ENCODE measurements at regions not wholly inside any gene's neighbourhood (a gene's known extent, or its start where the extent isn't known, plus 50 kb on each side); places are given as distances from the start of the nearest gene placed in this dataset.
"Not testable (repeated sequence)": the region's sequence is repeated elsewhere in the genome, so short reads cannot be mapped to it uniquely, and the experiment has no call there.

DNA sequence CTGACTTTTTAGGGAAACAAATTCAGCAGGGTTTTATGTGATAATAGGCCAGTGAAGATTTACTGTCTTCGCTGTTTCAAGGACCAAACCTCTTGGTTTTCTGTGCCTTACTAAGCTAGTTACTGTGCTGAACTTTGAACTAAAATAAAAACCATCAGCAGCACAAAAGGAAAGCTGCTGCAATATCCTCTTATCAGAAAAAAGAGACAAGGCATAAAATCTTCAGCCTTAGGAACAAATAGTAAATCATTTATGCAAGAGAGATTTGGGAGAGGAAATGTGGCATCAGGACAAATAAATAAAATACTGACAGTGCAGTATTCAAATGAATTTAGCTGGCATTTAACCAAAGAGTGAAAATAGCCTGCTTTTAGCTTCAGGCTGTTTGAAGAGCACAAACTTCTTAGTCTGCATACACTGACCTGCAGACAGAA lies 64.1 kb upstream of the EHBP1 start:
- H3K9me3 ChIP-seq (ENCODE audit: insufficient read depth, low read depth, low read length) = no peaks in the 10 kb centered on the region
- FAIRE-seq (no peak), DNase-seq (ENCODE audit: low read depth) (no peak)
- no peak overlapping the region for H2AFZ ChIP-seq (ENCODE audit: low read depth, low read length)
- no peaks in the 10 kb centered on the region for H3K79me2 ChIP-seq (ENCODE audit: insufficient read depth, low read length)
- no peaks in the 10 kb centered on the region for H4K20me1 ChIP-seq (ENCODE audit: insufficient read depth, low read length)
- H3K27ac ChIP-seq (ENCODE audit: low read depth, low read length) = no peak overlapping the region
- no peak overlapping the region for H3K4me3 ChIP-seq (ENCODE audit: insufficient read depth, low read depth, low read length)
- Mint-ChIP-seq H3K4me1 (ENCODE audit: low read depth, unreplicated experiment) (no peaks in the 10 kb centered on the region), H3K9me3 (ENCODE audit: unreplicated experiment) (peaks cover 2% of the 10 kb centered on the region), H3K4me3 (ENCODE audit: unreplicated experiment) (no peak overlapping the region), H3K27me3 (ENCODE audit: low read depth, unreplicated experiment) (no peaks in the 10 kb centered on the region), H3K27ac (ENCODE audit: unreplicated experiment) (no peak overlapping the region), H3K36me3 (ENCODE audit: low read depth, unreplicated experiment) (no peaks in the 10 kb centered on the region)
- no peaks in the 10 kb centered on the region for H3K36me3 ChIP-seq (ENCODE audit: insufficient read depth, low read length)
- H3K27me3 ChIP-seq (ENCODE audit: insufficient read depth, low read length) = no peaks in the 10 kb centered on the region
- H3K4me1 ChIP-seq (ENCODE audit: insufficient read depth, low read length) = no peaks in the 10 kb centered on the region
- H3K4me2 ChIP-seq (ENCODE audit: low read length) = no peak overlapping the region
- no peak overlapping the region for H3K9ac ChIP-seq (ENCODE audit: low read length)
- TF ChIP-seq, protein P1, sequence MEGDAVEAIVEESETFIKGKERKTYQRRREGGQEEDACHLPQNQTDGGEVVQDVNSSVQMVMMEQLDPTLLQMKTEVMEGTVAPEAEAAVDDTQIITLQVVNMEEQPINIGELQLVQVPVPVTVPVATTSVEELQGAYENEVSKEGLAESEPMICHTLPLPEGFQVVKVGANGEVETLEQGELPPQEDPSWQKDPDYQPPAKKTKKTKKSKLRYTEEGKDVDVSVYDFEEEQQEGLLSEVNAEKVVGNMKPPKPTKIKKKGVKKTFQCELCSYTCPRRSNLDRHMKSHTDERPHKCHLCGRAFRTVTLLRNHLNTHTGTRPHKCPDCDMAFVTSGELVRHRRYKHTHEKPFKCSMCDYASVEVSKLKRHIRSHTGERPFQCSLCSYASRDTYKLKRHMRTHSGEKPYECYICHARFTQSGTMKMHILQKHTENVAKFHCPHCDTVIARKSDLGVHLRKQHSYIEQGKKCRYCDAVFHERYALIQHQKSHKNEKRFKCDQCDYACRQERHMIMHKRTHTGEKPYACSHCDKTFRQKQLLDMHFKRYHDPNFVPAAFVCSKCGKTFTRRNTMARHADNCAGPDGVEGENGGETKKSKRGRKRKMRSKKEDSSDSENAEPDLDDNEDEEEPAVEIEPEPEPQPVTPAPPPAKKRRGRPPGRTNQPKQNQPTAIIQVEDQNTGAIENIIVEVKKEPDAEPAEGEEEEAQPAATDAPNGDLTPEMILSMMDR (IDR thresholded peaks at IDR 0.05; ENCODE audit: insufficient read depth, low read depth, low read length) = no peak
- TF ChIP-seq EZH2 (IDR thresholded peaks at IDR 0.05; ENCODE audit: insufficient read depth, low read length) = no peak

DNA sequence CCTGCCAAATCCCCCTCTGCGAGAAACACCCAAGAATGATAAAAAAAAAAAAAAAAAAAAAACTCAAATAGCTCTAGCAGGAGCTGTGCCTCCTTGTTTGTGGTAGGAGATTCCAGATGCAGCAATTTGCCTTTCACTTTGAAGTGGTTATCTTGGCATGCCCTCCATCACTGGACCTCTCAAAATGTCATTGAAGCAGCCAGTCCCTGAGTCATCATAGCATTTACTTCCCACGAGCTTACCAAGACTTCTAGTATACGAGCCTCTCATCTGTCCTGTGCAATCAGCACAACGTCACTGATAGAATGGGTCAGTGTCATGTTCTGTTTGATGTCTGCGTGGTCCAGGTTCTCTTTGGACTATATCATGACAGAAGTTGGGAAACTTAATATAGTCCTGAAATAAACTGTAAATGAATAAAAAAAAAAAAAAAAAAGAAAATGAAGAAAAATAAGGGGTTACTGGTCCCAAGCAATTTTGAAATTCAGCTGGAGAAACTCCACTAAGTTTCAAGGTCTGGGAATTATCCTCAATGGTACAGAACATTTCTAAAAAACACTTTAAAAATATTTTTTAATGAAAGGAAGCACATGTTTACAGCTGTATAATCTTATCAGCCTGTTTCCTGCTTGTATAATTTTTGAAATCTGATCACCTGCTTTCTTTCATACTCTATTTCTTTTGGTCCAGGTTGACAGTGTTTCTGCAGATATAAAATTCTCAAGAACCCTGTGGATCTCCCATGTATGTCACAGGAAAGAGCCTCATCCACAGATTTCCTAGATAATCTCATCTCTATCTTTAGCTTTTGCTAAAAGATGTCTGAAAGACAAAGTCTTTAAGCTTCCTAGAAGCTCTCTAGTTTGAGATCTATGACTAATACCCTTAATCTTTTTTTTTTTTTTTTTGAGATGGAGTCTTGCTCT lies 74.1 kb upstream of the EHBP1 start:
- H3K27me3 Mint-ChIP-seq (ENCODE audit: low read depth, unreplicated experiment) = no peaks in the 10 kb centered on the region
- no peaks in the 10 kb centered on the region for H3K4me1 ChIP-seq (ENCODE audit: insufficient read depth, low read length)
- H3K79me2 ChIP-seq (ENCODE audit: insufficient read depth, low read length) = no peaks in the 10 kb centered on the region
- H3K9me3 Mint-ChIP-seq (ENCODE audit: unreplicated experiment) = peaks cover 16% of the 10 kb centered on the region
- no peak overlapping the region for H3K4me3 Mint-ChIP-seq (ENCODE audit: unreplicated experiment)
- H2AFZ ChIP-seq (ENCODE audit: low read depth, low read length) = no peak overlapping the region
- no peaks in the 10 kb centered on the region for H3K36me3 ChIP-seq (ENCODE audit: insufficient read depth, low read length)
- no peak overlapping the region for H3K4me2 ChIP-seq (ENCODE audit: low read length)
- no peaks in the 10 kb centered on the region for H3K36me3 Mint-ChIP-seq (ENCODE audit: low read depth, unreplicated experiment)
- H4K20me1 ChIP-seq (ENCODE audit: insufficient read depth, low read length) = no peaks in the 10 kb centered on the region
- FAIRE-seq (no peak), DNase-seq (ENCODE audit: low read depth) (peak; percentile 12)
- H3K27ac Mint-ChIP-seq (ENCODE audit: unreplicated experiment) = no peak overlapping the region
- H3K9me3 ChIP-seq (ENCODE audit: insufficient read depth, low read depth, low read length) = no peaks in the 10 kb centered on the region
- no peak for TF ChIP-seq EZH2 (IDR thresholded peaks at IDR 0.05; ENCODE audit: insufficient read depth, low read length)
- TF ChIP-seq, protein P1 (IDR thresholded peaks at IDR 0.05; ENCODE audit: insufficient read depth, low read depth, low read length) = no peak
- no peak overlapping the region for H3K4me3 ChIP-seq (ENCODE audit: insufficient read depth, low read depth, low read length)
- H3K27ac ChIP-seq (ENCODE audit: low read depth, low read length) = no peak overlapping the region
- no peaks in the 10 kb centered on the region for H3K27me3 ChIP-seq (ENCODE audit: insufficient read depth, low read length)
- no peak overlapping the region for H3K9ac ChIP-seq (ENCODE audit: low read length)
- no peaks in the 10 kb centered on the region for H3K4me1 Mint-ChIP-seq (ENCODE audit: low read depth, unreplicated experiment)

DNA sequence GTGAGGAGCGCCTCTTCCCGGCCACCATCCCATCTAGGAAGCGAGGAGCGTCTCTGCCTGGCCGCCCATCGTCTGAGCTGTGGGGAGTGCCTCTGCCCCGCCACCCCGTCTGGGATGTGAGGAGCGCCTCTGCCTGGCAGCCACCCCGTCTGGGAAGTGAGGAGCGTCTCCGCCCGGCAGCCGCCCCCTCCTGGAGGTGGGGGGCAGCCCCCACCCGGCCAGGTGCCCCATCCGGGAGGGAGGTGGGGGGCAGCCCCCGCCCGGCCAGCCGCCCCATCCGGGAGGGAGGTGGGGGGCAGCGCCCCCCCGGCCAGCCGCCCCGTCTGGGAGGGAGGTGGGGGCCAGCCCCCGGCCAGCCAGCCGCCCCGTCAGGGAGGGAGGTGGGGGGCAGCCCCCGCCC lies 75.3 kb upstream of the EHBP1 start:
- H3K36me3 Mint-ChIP-seq (ENCODE audit: low read depth, unreplicated experiment); H3K4me3 ChIP-seq (ENCODE audit: insufficient read depth, low read depth, low read length); H3K27ac Mint-ChIP-seq (ENCODE audit: unreplicated experiment); DNase-seq (ENCODE audit: low read depth); H3K27me3 ChIP-seq (ENCODE audit: insufficient read depth, low read length); H3K9me3 ChIP-seq (ENCODE audit: insufficient read depth, low read depth, low read length); H3K36me3 ChIP-seq (ENCODE audit: insufficient read depth, low read length); H3K27ac ChIP-seq (ENCODE audit: low read depth, low read length); H4K20me1 ChIP-seq (ENCODE audit: insufficient read depth, low read length); H3K4me1 ChIP-seq (ENCODE audit: insufficient read depth, low read length); H3K4me1 Mint-ChIP-seq (ENCODE audit: low read depth, unreplicated experiment); H3K4me3 Mint-ChIP-seq (ENCODE audit: unreplicated experiment); H3K4me2 ChIP-seq (ENCODE audit: low read length); H3K9ac ChIP-seq (ENCODE audit: low read length); H3K79me2 ChIP-seq (ENCODE audit: insufficient read depth, low read length); H2AFZ ChIP-seq (ENCODE audit: low read depth, low read length); FAIRE-seq; H3K27me3 Mint-ChIP-seq (ENCODE audit: low read depth, unreplicated experiment): not testable (repeated sequence)
- peaks cover 14% of the 10 kb centered on the region for H3K9me3 Mint-ChIP-seq (ENCODE audit: unreplicated experiment)

GRCh38 chr2:62629310-62629709 lies 76.2 kb upstream of the EHBP1 start:
- not testable (repeated sequence) for H3K79me2 ChIP-seq (ENCODE audit: insufficient read depth, low read length); H3K27me3 ChIP-seq (ENCODE audit: insufficient read depth, low read length); H3K4me3 Mint-ChIP-seq (ENCODE audit: unreplicated experiment); H3K4me3 ChIP-seq (ENCODE audit: insufficient read depth, low read depth, low read length); H2AFZ ChIP-seq (ENCODE audit: low read depth, low read length); H3K4me2 ChIP-seq (ENCODE audit: low read length); H3K36me3 Mint-ChIP-seq (ENCODE audit: low read depth, unreplicated experiment); H3K27ac Mint-ChIP-seq (ENCODE audit: unreplicated experiment); H4K20me1 ChIP-seq (ENCODE audit: insufficient read depth, low read length); H3K27ac ChIP-seq (ENCODE audit: low read depth, low read length); H3K4me1 ChIP-seq (ENCODE audit: insufficient read depth, low read length); H3K9me3 ChIP-seq (ENCODE audit: insufficient read depth, low read depth, low read length); H3K9ac ChIP-seq (ENCODE audit: low read length); H3K4me1 Mint-ChIP-seq (ENCODE audit: low read depth, unreplicated experiment); H3K27me3 Mint-ChIP-seq (ENCODE audit: low read depth, unreplicated experiment); FAIRE-seq; H3K36me3 ChIP-seq (ENCODE audit: insufficient read depth, low read length); DNase-seq (ENCODE audit: low read depth)
- peaks cover 14% of the 10 kb centered on the region for H3K9me3 Mint-ChIP-seq (ENCODE audit: unreplicated experiment)

Data from astrocyte (in vitro differentiated cells and primary cell).